ENCODE measurements at regions not wholly inside any gene's neighbourhood (a gene's known extent, or its start where the extent isn't known, plus 50 kb on each side); places are given as distances from the start of the nearest gene placed in this dataset.

DNA sequence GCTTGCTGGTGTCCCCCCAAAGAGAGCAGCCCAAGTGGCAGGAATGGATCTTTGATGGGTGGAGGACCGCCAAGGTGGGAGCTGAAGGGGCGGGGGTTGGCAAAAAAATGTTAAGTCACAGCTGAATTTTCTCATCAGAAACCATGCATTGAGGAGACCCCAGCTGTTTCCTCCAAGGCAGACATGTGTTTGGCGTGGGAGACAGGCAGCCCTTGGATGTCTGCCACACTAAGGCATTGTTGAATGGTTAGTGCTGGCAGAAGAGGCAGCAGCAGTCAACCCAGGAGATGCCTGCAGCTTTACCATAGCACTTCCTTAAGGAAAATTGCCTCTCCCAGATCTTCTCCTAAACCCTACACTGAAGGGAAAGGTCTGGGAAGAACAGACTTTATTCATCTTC is 394.9 kb upstream of the CD180 start:
- TF ChIP-seq, protein P1, sequence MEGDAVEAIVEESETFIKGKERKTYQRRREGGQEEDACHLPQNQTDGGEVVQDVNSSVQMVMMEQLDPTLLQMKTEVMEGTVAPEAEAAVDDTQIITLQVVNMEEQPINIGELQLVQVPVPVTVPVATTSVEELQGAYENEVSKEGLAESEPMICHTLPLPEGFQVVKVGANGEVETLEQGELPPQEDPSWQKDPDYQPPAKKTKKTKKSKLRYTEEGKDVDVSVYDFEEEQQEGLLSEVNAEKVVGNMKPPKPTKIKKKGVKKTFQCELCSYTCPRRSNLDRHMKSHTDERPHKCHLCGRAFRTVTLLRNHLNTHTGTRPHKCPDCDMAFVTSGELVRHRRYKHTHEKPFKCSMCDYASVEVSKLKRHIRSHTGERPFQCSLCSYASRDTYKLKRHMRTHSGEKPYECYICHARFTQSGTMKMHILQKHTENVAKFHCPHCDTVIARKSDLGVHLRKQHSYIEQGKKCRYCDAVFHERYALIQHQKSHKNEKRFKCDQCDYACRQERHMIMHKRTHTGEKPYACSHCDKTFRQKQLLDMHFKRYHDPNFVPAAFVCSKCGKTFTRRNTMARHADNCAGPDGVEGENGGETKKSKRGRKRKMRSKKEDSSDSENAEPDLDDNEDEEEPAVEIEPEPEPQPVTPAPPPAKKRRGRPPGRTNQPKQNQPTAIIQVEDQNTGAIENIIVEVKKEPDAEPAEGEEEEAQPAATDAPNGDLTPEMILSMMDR (IDR thresholded peaks at IDR 0.05; ENCODE audit: low read depth, low read length): no peak
- no peak for DNase-seq (ENCODE audit: extremely low read depth, low read depth)

GRCh38 chr5:67588389-67588788 is 391.8 kb upstream of the CD180 start:
- no peak for DNase-seq (ENCODE audit: extremely low read depth, low read depth)
- TF ChIP-seq, protein P1 (IDR thresholded peaks at IDR 0.05; ENCODE audit: low read depth, low read length): no peak

GRCh38 chr5:67581203-67581602 is 384.6 kb upstream of the CD180 start:
- TF ChIP-seq, protein P1 (IDR thresholded peaks at IDR 0.05; ENCODE audit: low read depth, low read length): no peak
- DNase-seq (ENCODE audit: extremely low read depth, low read depth): no peak

DNA sequence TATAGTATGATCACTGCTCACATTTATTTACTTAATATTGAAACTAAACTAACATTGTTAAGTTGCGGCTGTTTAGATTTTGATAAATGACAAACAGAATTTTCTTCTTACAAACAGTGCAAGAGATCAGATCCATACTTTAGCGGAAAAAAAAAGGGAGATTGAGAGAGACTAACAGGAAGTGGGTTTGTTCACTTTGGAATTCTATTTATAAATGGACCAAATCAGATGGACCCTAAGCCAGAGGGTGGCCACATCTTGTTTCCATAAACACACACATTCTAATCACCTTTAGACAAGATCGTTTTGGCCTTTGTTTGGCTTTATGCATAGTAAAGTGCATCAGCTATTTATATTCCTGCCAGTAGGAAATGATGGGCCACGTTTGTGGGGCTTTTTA is 381.4 kb upstream of the CD180 start:
- no peak for DNase-seq (ENCODE audit: extremely low read depth, low read depth)
- TF ChIP-seq, protein P1 (IDR thresholded peaks at IDR 0.05; ENCODE audit: low read depth, low read length): no peak

DNA sequence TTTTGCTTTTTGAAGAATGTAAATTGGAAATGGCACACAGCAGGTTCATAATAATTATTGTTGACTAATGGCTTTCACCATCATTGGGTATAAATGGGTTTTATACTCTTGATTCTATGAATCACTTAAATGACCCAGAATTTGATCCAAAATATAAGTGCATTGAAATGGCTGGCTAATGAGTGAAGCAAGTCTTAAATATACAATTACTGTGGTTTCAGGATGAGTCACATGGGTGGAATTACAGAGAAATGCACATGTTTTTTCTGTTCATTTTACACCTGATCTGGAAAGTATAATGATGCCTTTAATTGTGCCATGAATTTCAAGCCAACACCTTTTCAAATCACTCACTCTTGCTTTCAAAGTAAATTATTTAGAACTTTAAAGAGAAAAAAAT is 380.8 kb upstream of the CD180 start:
- TF ChIP-seq, protein P1 (IDR thresholded peaks at IDR 0.05; ENCODE audit: low read depth, low read length): no peak
- DNase-seq (ENCODE audit: extremely low read depth, low read depth): no peak

- TF ChIP-seq, protein P1 (IDR thresholded peaks at IDR 0.05; ENCODE audit: low read depth, low read length): no peak
- DNase-seq (ENCODE audit: extremely low read depth, low read depth): no peak
Observed at GRCh38 chr5:67576112-67576511, 379.5 kb upstream of the CD180 start.

DNA sequence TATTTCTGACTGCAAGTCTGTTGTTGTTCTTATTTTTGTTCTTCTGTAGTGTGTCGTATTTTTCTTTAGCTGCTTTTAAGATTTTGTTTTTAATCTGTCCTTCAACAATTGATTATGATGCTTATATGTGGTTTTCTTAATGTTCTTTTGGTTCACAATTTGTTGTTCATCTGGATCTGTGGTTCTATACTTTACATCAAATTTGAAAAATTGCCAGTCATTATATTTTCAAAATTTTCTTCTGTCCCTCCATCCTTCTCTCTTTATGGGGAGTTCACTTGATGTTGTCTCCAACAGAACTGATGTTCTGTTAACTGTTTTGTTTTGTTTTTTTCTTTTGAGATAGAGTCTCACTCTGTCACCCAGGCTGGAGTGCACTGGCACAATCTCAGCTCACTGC is 378.5 kb upstream of the CD180 start:
- TF ChIP-seq, protein P1 (IDR thresholded peaks at IDR 0.05; ENCODE audit: low read depth, low read length): no peak
- no peak for DNase-seq (ENCODE audit: extremely low read depth, low read depth)

All from AG09319 (cell line).